T-helper 2 cell treated with Interferon-gamma antibody and Interleukin-4, amounts not matched to agents 5 μg/mL and 100 μg/mL, for 36 hours (primary cell): ENCODE measurements at regions not wholly inside any gene's neighbourhood (a gene's known extent, or its start where the extent isn't known, plus 50 kb on each side); places are given as distances from the start of the nearest gene placed in this dataset.
"Not testable (repeated sequence)": the region's sequence is repeated elsewhere in the genome, so short reads cannot be mapped to it uniquely, and the experiment has no call there.

ENCODE experiments used
- DNase-seq: peaks from one replicate; pipeline ENCODE4 v3.0.0; 2021; ENCODE audit warnings: low spot score
- H3K27ac Mint-ChIP-seq: one replicate; pipeline ENCODE4 v1.8.0; 2021; ENCODE audit warnings: mild to moderate bottlenecking, mixed read lengths
- H3K27me3 Mint-ChIP-seq: one replicate; pipeline ENCODE4 v1.8.0; 2021; ENCODE audit warnings: low read depth, mixed read lengths
- H3K36me3 Mint-ChIP-seq: one replicate; pipeline ENCODE4 v1.8.0; 2021; ENCODE audit warnings: low read depth, mixed read lengths
- H3K4me1 Mint-ChIP-seq: one replicate; pipeline ENCODE4 v1.8.0; 2021; ENCODE audit warnings: low read depth, mixed read lengths
- H3K4me3 Mint-ChIP-seq: one replicate; pipeline ENCODE4 v1.8.0; 2022; ENCODE audit warnings: mild to moderate bottlenecking, moderate library complexity, mixed read lengths
- H3K9me3 Mint-ChIP-seq: one replicate; pipeline ENCODE4 v1.8.0; 2021; ENCODE audit warnings: mixed read lengths

GRCh38 chr16:88250381-88250780 lies 132.4 kb upstream of the ZNF469 start:
- not testable (repeated sequence) for H3K9me3 Mint-ChIP-seq, H3K4me3 Mint-ChIP-seq, H3K36me3 Mint-ChIP-seq, H3K27ac Mint-ChIP-seq, H3K27me3 Mint-ChIP-seq, H3K4me1 Mint-ChIP-seq, DNase-seq

GRCh38 chr16:88252057-88252794 lies 130.5 kb upstream of the ZNF469 start:
- not testable (repeated sequence) for H3K36me3 Mint-ChIP-seq, H3K9me3 Mint-ChIP-seq, H3K4me3 Mint-ChIP-seq, H3K4me1 Mint-ChIP-seq, DNase-seq, H3K27me3 Mint-ChIP-seq, H3K27ac Mint-ChIP-seq

GRCh38 chr16:88258141-88258540 lies 124.6 kb upstream of the ZNF469 start:
- H3K27me3 Mint-ChIP-seq: peaks cover 25% of the 10 kb centered on the region
- H3K36me3 Mint-ChIP-seq, H3K4me1 Mint-ChIP-seq, H3K4me3 Mint-ChIP-seq, H3K9me3 Mint-ChIP-seq, H3K27ac Mint-ChIP-seq, DNase-seq: not testable (repeated sequence)

- not testable (repeated sequence) for DNase-seq, H3K4me3 Mint-ChIP-seq, H3K4me1 Mint-ChIP-seq, H3K9me3 Mint-ChIP-seq, H3K27ac Mint-ChIP-seq, H3K36me3 Mint-ChIP-seq
- peaks cover 25% of the 10 kb centered on the region for H3K27me3 Mint-ChIP-seq
Measured at GRCh38 chr16:88258764-88259525, 123.8 kb upstream of the ZNF469 start.

GRCh38 chr16:88259538-88259937 lies 123.2 kb upstream of the ZNF469 start:
- not testable (repeated sequence) for H3K4me3 Mint-ChIP-seq, DNase-seq, H3K9me3 Mint-ChIP-seq, H3K4me1 Mint-ChIP-seq, H3K36me3 Mint-ChIP-seq, H3K27ac Mint-ChIP-seq
- H3K27me3 Mint-ChIP-seq: peaks cover 25% of the 10 kb centered on the region

GRCh38 chr16:88260146-88260545 lies 122.6 kb upstream of the ZNF469 start:
- H3K27ac Mint-ChIP-seq, H3K36me3 Mint-ChIP-seq, H3K4me1 Mint-ChIP-seq, H3K9me3 Mint-ChIP-seq, DNase-seq, H3K4me3 Mint-ChIP-seq: not testable (repeated sequence)
- peaks cover 25% of the 10 kb centered on the region for H3K27me3 Mint-ChIP-seq

GRCh38 chr16:88260881-88261665 lies 121.7 kb upstream of the ZNF469 start:
- not testable (repeated sequence) for H3K36me3 Mint-ChIP-seq, DNase-seq, H3K27ac Mint-ChIP-seq, H3K4me3 Mint-ChIP-seq, H3K4me1 Mint-ChIP-seq, H3K9me3 Mint-ChIP-seq
- peaks cover 19% of the 10 kb centered on the region for H3K27me3 Mint-ChIP-seq

- H3K36me3 Mint-ChIP-seq, H3K4me3 Mint-ChIP-seq, H3K9me3 Mint-ChIP-seq, H3K4me1 Mint-ChIP-seq, H3K27ac Mint-ChIP-seq, DNase-seq: not testable (repeated sequence)
- H3K27me3 Mint-ChIP-seq: peaks cover 17% of the 10 kb centered on the region
Measured at GRCh38 chr16:88261814-88262605, 120.7 kb upstream of the ZNF469 start.

- H3K36me3 Mint-ChIP-seq, DNase-seq, H3K9me3 Mint-ChIP-seq, H3K4me1 Mint-ChIP-seq, H3K4me3 Mint-ChIP-seq, H3K27ac Mint-ChIP-seq: not testable (repeated sequence)
- H3K27me3 Mint-ChIP-seq: peaks cover 10% of the 10 kb centered on the region
Measured at GRCh38 chr16:88262858-88263563, 119.7 kb upstream of the ZNF469 start.

GRCh38 chr16:88263681-88264287 lies 119.0 kb upstream of the ZNF469 start:
- not testable (repeated sequence) for H3K27ac Mint-ChIP-seq, H3K9me3 Mint-ChIP-seq, H3K36me3 Mint-ChIP-seq, H3K4me3 Mint-ChIP-seq, DNase-seq, H3K4me1 Mint-ChIP-seq, H3K27me3 Mint-ChIP-seq

- Mint-ChIP-seq H3K4me1 (no peaks in the 10 kb centered on the region), H3K9me3 (no peaks in the 10 kb centered on the region), H3K36me3 (no peaks in the 10 kb centered on the region), H3K4me3 (no peak overlapping the region), H3K27me3 (no peaks in the 10 kb centered on the region), H3K27ac (no peak overlapping the region)
- peak; percentile 78 for DNase-seq
Measured at GRCh38 chr16:88264641-88265285, 118.0 kb upstream of the ZNF469 start.

GRCh38 chr16:88265286-88265938 lies 117.3 kb upstream of the ZNF469 start:
- not testable (repeated sequence) for DNase-seq, H3K4me1 Mint-ChIP-seq, H3K27ac Mint-ChIP-seq, H3K36me3 Mint-ChIP-seq, H3K9me3 Mint-ChIP-seq, H3K4me3 Mint-ChIP-seq, H3K27me3 Mint-ChIP-seq
